ENCODE measurements at regions not wholly inside any gene's neighbourhood (a gene's known extent, or its start where the extent isn't known, plus 50 kb on each side); places are given as distances from the start of the nearest gene placed in this dataset.

- DNase-seq = no peak
Measured at GRCh38 chr4:189311251-189311650, 629.4 kb upstream of the FRG1 start.

- no peak for DNase-seq
Measured at GRCh38 chr4:189313064-189313463, 627.6 kb upstream of the FRG1 start.

- DNase-seq = no peak
Measured at GRCh38 chr4:189313861-189314513, 626.7 kb upstream of the FRG1 start.

- DNase-seq = no peak
Measured at GRCh38 chr4:189322426-189322825, 618.2 kb upstream of the FRG1 start.

- no peak for DNase-seq
Measured at GRCh38 chr4:189341881-189342280, 598.8 kb upstream of the FRG1 start.

GRCh38 chr4:189355590-189355989 lies 585.1 kb upstream of the FRG1 start:
- DNase-seq = no peak

GRCh38 chr4:189362364-189362763 lies 578.3 kb upstream of the FRG1 start:
- DNase-seq = no peak

GRCh38 chr4:189364032-189364449 lies 576.6 kb upstream of the FRG1 start:
- DNase-seq = no peak

GRCh38 chr4:189365451-189365850 lies 575.2 kb upstream of the FRG1 start:
- no peak for DNase-seq

- DNase-seq = no peak
Measured at GRCh38 chr4:189367832-189368231, 572.8 kb upstream of the FRG1 start.

- DNase-seq = no peak
Measured at GRCh38 chr4:189374176-189374575, 566.5 kb upstream of the FRG1 start.

- no peak for DNase-seq
Measured at GRCh38 chr4:189376901-189377300, 563.8 kb upstream of the FRG1 start.

- no peak for DNase-seq
Measured at GRCh38 chr4:189377569-189377968, 563.1 kb upstream of the FRG1 start.

- no peak for DNase-seq
Measured at GRCh38 chr4:189385098-189385497, 555.6 kb upstream of the FRG1 start.

- DNase-seq = no peak
Measured at GRCh38 chr4:189385579-189385978, 555.1 kb upstream of the FRG1 start.

- no peak for DNase-seq
Measured at GRCh38 chr4:189396435-189396834, 544.2 kb upstream of the FRG1 start.

- DNase-seq = no peak
Measured at GRCh38 chr4:189404271-189404670, 536.4 kb upstream of the FRG1 start.

GRCh38 chr4:189409158-189409557 lies 531.5 kb upstream of the FRG1 start:
- no peak for DNase-seq

GRCh38 chr4:189414021-189414420 lies 526.7 kb upstream of the FRG1 start:
- DNase-seq = no peak

- DNase-seq = no peak
Measured at GRCh38 chr4:189420572-189420971, 520.1 kb upstream of the FRG1 start.

GRCh38 chr4:189436207-189436606 lies 504.5 kb upstream of the FRG1 start:
- DNase-seq = no peak

- no peak for DNase-seq
Measured at GRCh38 chr4:189440716-189441115, 500.0 kb upstream of the FRG1 start.

- no peak for DNase-seq
Measured at GRCh38 chr4:189443341-189443740, 497.3 kb upstream of the FRG1 start.

GRCh38 chr4:189445613-189446012 lies 495.1 kb upstream of the FRG1 start:
- no peak for DNase-seq

GRCh38 chr4:189463734-189464133 lies 476.9 kb upstream of the FRG1 start:
- no peak for DNase-seq

- no peak for DNase-seq
Measured at GRCh38 chr4:189494407-189494806, 446.3 kb upstream of the FRG1 start.
